GM23248 (cell line): ENCODE measurements at regions not wholly inside any gene's neighbourhood (a gene's known extent, or its start where the extent isn't known, plus 50 kb on each side); places are given as distances from the start of the nearest gene placed in this dataset.

Experiments
- EZH2 ChIP-seq: fragments of 200-600 bp; sonication (generic); IDR thresholded peaks from 2 replicates; pipeline ENCODE4 v1.6.1; 2018; ENCODE audit warnings: antibody characterized with exemption, mild to moderate bottlenecking; ENCODE audit not compliant: insufficient read depth, poor library complexity, severe bottlenecking
- EZH2phosphoT487 ChIP-seq: fragments of 200-600 bp; sonication (generic); IDR thresholded peaks from 2 replicates; pipeline ENCODE4 v1.6.1; 2018; ENCODE audit warnings: antibody characterized with exemption, moderate library complexity, mild to moderate bottlenecking, low read depth; ENCODE audit not compliant: insufficient read depth

GRCh38 chr20:11124849-11125505, 451.2 kb upstream of the JAG1 start:
- no peak for TF ChIP-seq EZH2
- no peak for TF ChIP-seq EZH2phosphoT487
